ENCODE measurements at regions not wholly inside any gene's neighbourhood (a gene's known extent, or its start where the extent isn't known, plus 50 kb on each side); places are given as distances from the start of the nearest gene placed in this dataset.

DNA sequence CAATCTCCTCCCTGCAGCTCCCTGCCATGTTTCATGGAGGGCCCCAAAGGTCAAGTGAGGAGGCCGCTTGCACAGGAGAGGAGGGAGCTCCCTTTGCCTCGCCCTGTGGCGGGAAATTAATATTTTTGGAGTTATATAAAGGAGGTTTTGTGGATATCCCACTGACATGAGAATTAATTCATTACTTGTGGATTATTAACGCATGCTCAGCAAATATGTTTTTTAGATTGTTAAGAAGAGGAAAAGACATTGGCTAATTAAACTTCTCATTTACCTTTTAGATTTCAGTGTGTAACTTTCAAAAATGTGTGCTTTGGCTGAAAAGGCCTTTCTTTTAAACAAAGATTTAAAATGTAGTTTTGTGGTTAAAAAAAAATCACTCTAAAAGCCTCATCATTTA is 474.0 kb downstream of the SOCS6 start:
- TF ChIP-seq CTCF (IDR thresholded peaks at IDR 0.05; ENCODE audit: insufficient read depth, low read depth, low read length): no peak
- DNase-seq (ENCODE audit: low read depth): no peak
- H3K4me3 ChIP-seq (ENCODE audit: low read depth, low read length): no peak overlapping the region

DNA sequence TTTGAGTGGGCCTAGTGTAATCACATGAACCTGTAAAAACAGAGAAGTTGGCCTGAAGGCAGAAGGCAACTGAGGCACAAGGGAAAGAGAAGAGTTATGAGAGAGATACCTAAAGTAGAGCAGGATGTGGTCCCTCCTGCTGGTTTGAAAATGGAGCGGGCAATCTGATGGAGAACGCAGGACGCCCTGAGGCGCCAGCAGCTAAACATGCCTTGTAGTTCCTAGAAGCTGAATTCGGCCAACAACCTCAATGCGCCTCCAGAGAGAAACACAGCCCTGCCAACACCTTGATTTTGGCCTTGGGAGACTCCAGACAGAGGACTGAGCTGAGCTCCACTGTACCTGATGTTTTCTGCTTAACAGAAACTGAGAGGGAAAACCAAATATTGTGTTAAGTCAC is 469.9 kb downstream of the SOCS6 start:
- no peak overlapping the region for H3K4me3 ChIP-seq (ENCODE audit: low read depth, low read length)
- no peak for DNase-seq (ENCODE audit: low read depth)
- no peak for TF ChIP-seq CTCF (IDR thresholded peaks at IDR 0.05; ENCODE audit: insufficient read depth, low read depth, low read length)

GRCh38 chr18:70754486-70754885 is 465.6 kb downstream of the SOCS6 start:
- DNase-seq (ENCODE audit: low read depth): no peak
- H3K4me3 ChIP-seq (ENCODE audit: low read depth, low read length): no peak overlapping the region
- no peak for TF ChIP-seq CTCF (IDR thresholded peaks at IDR 0.05; ENCODE audit: insufficient read depth, low read depth, low read length)

DNA sequence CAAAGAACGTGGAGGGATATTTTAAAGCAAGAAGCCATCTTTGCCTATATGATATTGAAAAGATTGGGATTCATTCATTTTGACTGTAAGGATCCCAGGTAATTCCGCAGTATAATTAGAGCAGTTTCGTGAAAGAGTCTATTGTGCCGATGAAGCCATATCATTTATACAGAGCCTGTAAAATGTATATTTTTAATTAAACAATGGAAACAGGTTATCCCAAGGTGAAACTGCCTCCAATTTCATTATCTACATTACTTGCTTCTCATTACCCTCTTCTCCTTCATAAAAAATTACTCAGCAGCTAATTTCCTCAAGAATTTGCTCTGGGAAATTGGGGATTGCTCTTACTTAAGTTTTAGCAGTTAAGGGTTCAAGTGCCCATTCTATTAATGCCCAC is 444.1 kb downstream of the SOCS6 start:
- no peak overlapping the region for H3K4me3 ChIP-seq (ENCODE audit: low read depth, low read length)
- DNase-seq (ENCODE audit: low read depth): no peak
- TF ChIP-seq CTCF (IDR thresholded peaks at IDR 0.05; ENCODE audit: insufficient read depth, low read depth, low read length): no peak

DNA sequence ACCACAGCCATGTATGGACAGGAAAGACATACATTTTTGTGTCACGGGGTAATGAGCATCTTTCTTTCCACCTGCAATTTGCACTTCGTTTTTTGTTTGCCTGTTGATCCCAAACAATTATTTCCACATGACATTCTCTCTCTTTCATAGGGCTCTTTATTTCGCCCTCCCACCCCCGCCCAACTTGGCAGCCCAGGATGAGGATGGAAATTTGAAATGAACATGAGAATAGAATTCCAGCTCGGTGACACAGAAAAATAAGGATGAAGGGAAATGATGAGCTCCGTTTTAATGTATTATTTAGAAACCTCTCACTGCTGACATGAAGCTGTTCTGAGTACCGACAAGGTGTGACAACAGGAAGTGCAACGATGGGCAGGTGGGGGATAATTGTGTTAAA is 443.3 kb downstream of the SOCS6 start:
- TF ChIP-seq CTCF (IDR thresholded peaks at IDR 0.05; ENCODE audit: insufficient read depth, low read depth, low read length): no peak
- DNase-seq (ENCODE audit: low read depth): no peak
- H3K4me3 ChIP-seq (ENCODE audit: low read depth, low read length): no peak overlapping the region

GRCh38 chr18:70720607-70721006 is 431.8 kb downstream of the SOCS6 start:
- DNase-seq (ENCODE audit: low read depth): no peak
- TF ChIP-seq CTCF (IDR thresholded peaks at IDR 0.05; ENCODE audit: insufficient read depth, low read depth, low read length): no peak
- H3K4me3 ChIP-seq (ENCODE audit: low read depth, low read length): no peak overlapping the region

- no peak for TF ChIP-seq CTCF (IDR thresholded peaks at IDR 0.05; ENCODE audit: insufficient read depth, low read depth, low read length)
- DNase-seq (ENCODE audit: low read depth): no peak
- no peak overlapping the region for H3K4me3 ChIP-seq (ENCODE audit: low read depth, low read length)
Observed at GRCh38 chr18:70709720-70710119, 420.9 kb downstream of the SOCS6 start.

All from fibroblast of villous mesenchyme (primary cell).